ENCODE measurements at regions not wholly inside any gene's neighbourhood (a gene's known extent, or its start where the extent isn't known, plus 50 kb on each side); places are given as distances from the start of the nearest gene placed in this dataset.

GRCh38 chr21:40912375-40912774 lies 65.4 kb upstream of the DSCAM start:
- TF ChIP-seq, protein P1, sequence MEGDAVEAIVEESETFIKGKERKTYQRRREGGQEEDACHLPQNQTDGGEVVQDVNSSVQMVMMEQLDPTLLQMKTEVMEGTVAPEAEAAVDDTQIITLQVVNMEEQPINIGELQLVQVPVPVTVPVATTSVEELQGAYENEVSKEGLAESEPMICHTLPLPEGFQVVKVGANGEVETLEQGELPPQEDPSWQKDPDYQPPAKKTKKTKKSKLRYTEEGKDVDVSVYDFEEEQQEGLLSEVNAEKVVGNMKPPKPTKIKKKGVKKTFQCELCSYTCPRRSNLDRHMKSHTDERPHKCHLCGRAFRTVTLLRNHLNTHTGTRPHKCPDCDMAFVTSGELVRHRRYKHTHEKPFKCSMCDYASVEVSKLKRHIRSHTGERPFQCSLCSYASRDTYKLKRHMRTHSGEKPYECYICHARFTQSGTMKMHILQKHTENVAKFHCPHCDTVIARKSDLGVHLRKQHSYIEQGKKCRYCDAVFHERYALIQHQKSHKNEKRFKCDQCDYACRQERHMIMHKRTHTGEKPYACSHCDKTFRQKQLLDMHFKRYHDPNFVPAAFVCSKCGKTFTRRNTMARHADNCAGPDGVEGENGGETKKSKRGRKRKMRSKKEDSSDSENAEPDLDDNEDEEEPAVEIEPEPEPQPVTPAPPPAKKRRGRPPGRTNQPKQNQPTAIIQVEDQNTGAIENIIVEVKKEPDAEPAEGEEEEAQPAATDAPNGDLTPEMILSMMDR (IDR thresholded peaks at IDR 0.05): no peak
- TF ChIP-seq POLR2A (IDR thresholded peaks at IDR 0.05): no peak

Data from adrenal gland (tissue), 5 donors.